ENCODE measurements at regions not wholly inside any gene's neighbourhood (a gene's known extent, or its start where the extent isn't known, plus 50 kb on each side); places are given as distances from the start of the nearest gene placed in this dataset.
"Not testable (repeated sequence)": the region's sequence is repeated elsewhere in the genome, so short reads cannot be mapped to it uniquely, and the experiment has no call there.

- not testable (repeated sequence) for DNase-seq (ENCODE audit: low read depth)
These were observed 53.4 kb upstream of the MED14 start for GRCh38 chrX:40788698-40789097.

DNA sequence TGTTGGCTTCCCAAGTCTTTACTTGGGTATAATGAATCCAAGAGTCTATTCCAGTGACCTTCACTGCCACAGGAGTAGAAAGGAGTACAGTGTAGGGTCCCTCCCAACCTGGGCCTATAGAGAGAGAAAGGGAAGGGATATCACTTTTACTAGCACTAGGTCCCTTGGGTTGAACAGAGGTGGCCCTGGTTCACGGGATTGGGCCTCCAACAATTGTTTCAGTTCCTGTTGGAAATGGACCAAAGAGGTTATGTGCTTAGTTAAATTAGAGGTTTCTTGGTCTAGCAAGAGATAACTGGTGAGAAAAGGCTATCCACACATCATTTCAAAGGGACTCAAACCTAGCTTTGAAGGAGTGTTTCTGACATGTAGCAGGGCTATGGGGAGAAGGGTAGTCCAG is 57.1 kb upstream of the MED14 start:
- no peak for DNase-seq (ENCODE audit: low read depth)

DNA sequence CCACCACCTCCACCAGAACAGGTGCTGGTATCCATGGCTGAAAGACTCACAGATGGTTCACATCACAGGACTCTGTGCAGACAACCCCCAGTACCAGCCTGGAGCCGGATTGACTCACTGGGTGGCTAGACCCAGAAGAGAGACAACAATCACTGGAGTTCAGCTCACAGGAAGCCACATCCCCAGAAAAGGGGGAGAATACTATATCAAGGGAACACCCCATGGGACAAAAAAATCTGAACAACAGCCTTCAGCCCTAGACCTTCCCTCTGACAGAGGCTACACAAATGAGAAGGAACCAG is 59.4 kb upstream of the MED14 start:
- not testable (repeated sequence) for DNase-seq (ENCODE audit: low read depth)

DNA sequence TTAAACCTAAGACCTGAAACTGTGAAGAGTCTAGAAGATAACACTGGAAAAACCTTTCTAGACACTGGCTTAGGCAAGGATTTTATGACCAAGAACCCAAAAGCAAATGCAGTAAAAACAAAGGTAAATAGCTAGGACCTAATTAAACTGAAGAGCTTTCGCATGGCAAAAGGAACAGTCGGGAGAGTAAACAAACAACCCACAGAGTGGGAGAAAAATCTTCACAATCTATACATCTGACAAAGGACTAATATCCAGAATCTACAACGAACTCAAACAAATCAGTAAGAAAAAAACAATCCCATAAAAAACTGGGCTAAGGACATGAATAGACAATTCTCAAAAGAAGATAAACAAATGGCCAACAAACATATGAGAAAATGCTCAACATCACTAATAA is 64.4 kb upstream of the MED14 start:
- DNase-seq (ENCODE audit: low read depth), result not testable (repeated sequence)

GRCh38 chrX:40805404-40805803 is 70.1 kb upstream of the MED14 start:
- no peak for DNase-seq (ENCODE audit: low read depth)

DNA sequence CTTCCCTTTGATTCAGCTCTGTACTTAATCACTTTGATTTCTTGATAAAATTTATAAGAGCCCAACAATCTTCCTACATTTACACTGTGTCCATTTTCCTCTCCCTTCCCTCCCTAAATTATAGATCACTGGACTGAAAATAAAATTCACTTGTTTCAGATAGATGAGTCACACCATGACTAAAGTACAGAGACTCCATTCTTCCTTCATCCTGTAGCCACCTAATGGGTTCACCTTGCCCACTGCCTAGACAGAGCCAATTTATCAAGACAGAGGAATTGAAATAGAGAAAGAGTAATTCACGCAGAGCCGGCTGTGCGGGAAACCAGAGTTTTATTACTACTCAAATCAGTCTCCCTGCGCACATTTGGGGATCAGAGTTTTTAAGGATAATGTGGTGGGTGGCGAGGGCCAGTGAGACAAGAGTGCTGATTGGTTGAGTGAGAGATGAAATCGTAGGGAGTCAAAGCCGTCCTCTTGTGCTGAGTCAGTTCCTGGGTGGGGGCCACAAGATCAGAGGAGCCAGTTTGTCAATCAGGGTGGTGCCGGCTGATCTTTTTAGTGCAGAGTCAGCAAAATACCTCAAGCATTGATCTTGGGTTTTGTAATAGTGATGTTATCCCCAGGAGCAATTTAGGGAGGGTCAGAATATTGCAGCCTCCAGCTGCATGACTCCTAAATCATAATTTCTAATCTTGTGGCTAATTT is 71.3 kb upstream of the MED14 start:
- no peak for DNase-seq (ENCODE audit: low read depth)

DNA sequence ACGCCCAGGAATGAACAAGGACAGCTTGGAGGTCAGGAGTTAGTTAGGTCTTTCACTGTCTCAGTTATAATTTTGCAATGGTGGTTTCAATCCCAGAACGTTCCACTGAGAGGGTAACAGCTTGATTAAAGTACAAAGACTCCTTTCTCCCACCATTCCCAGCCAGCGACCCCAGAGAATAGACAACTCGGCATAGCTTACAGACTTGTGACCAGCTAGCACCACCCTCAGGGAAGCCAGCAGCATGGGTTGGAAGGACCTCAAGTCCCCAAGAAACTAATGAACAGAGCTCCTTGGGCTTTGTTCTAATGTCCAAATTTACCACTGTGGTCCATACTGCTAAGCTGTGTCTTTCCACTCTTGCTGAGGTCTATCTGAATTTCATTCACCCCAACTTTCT is 72.0 kb upstream of the MED14 start:
- DNase-seq (ENCODE audit: low read depth), result no peak

GRCh38 chrX:40808203-40808602 is 72.9 kb upstream of the MED14 start:
- no peak for DNase-seq (ENCODE audit: low read depth)

- DNase-seq (ENCODE audit: low read depth), result no peak
These were observed 73.9 kb upstream of the MED14 start for GRCh38 chrX:40809210-40809609.

- not testable (repeated sequence) for DNase-seq (ENCODE audit: low read depth)
These were observed 79.7 kb upstream of the MED14 start for GRCh38 chrX:40815045-40815444.

- DNase-seq (ENCODE audit: low read depth), result no peak
These were observed 81.6 kb upstream of the MED14 start for GRCh38 chrX:40816906-40817305.

- no peak for DNase-seq (ENCODE audit: low read depth)
These were observed 82.9 kb upstream of the MED14 start for GRCh38 chrX:40818236-40818635.

- no peak for DNase-seq (ENCODE audit: low read depth)
These were observed 86.4 kb upstream of the MED14 start for GRCh38 chrX:40821780-40822179.

- no peak for DNase-seq (ENCODE audit: low read depth)
These were observed 92.0 kb upstream of the MED14 start for GRCh38 chrX:40827331-40827730.

DNA sequence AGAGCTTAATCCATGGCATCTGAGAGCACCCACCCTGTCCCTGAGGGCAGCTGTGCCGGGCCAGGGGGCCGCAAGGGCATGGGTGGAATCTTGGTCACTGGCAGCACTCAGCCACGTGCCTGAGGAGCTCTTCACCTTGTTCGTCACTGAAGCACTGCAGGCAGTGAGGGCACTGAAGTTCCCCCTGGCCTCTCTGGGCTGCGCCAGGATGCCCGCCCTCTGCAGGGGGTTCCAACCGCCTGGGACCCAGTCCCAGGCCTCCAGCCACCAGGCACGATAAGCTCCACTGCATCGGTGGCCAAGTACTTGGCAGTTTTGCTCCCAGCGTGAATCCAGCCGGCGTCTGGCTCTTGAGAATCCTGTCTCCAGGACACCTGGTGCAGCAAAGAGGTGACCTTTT is 96.4 kb upstream of the MED14 start:
- no peak for DNase-seq (ENCODE audit: low read depth)

DNA sequence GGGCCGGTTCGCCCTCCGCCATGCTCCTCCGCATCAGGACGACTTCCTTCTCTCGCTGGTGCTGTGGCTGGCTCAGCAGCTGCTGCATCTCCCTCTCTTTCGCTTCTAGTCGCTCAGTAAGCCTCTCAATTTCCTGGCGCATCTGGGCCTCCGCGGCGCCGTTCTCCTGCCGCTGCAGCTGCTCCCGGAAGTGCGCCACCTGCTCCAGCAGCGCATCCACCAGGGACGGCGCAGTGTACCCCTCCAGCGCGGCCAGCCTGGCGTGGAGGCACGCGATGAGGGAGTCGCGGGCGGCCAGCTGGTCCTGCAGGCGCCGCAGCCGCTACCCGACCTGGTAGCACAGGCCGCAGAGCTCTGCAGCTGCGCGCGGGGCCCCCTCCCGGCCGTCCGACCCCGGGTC is 97.4 kb upstream of the MED14 start:
- DNase-seq (ENCODE audit: low read depth), result no peak

- no peak for DNase-seq (ENCODE audit: low read depth)
These were observed 98.9 kb upstream of the MED14 start for GRCh38 chrX:40834225-40834624.

DNA sequence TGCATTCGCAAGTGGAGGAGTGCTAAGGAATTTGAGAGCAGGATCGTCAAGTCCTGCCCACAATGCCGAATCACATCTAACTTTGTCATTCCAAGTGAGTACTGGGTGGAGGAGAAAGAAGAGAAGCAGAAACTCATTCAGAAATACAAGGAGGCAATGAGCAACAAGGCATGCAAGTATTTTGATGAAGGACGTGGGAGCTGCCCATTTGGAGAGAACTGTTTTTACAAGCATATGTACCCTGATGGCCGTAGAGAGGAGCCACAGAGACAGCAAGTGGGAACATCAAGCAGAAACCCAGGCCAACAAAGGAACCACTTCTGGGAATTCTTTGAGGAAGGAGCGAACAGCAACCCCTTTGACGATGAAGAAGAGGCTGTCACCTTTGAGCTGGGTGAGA is 100.2 kb upstream of the MED14 start:
- DNase-seq (ENCODE audit: low read depth), result no peak

GRCh38 chrX:40843643-40844042 is 108.3 kb upstream of the MED14 start:
- no peak for DNase-seq (ENCODE audit: low read depth)

DNA sequence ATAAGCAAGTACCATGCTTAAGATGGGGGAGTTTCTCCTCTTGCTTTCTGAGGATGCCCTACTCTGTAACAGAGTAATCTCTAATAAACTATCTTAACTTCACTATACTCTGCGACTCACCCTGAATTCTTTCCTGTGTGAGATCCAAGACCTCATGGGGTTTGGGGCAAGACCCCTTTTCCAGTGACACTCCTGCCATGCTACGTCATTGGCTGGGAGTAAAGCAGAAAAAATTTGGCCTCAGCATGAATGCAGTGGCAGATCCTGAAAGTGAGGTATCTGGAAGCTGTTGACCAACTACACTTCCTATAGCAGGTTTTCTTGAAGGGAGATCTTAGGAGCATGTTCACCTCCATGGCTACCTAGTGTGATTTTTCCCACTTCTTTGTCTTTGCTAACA is 109.1 kb upstream of the MED14 start:
- DNase-seq (ENCODE audit: low read depth), result no peak

DNA sequence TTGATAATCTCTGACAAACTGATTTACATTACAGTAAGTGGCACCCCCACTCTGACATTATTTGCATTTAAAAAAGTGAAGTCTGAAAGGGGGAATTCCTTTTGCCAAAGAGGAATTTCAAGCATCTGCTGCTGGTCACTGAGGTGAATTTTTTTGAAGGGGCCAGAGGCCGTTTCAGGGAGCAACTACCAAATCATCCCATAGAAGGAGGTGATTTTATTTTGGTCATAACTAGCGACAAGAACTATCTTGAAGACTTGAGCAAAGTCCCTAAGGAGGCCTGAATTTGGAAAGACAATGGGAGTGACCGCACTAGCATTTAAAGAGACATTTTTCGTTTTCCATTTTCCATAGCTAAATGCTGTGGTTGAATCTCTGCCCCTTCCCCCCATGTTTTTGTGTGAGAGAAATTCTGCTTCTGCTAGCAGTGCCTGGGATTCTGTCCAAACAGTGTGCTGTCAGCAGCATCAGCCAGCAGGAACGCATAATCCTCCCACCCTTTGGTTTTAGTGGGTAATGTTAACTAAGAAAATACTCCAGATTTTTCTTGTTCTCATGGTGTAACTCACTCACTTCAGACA is 110.1 kb upstream of the MED14 start:
- peak; percentile 81 for DNase-seq (ENCODE audit: low read depth)

DNA sequence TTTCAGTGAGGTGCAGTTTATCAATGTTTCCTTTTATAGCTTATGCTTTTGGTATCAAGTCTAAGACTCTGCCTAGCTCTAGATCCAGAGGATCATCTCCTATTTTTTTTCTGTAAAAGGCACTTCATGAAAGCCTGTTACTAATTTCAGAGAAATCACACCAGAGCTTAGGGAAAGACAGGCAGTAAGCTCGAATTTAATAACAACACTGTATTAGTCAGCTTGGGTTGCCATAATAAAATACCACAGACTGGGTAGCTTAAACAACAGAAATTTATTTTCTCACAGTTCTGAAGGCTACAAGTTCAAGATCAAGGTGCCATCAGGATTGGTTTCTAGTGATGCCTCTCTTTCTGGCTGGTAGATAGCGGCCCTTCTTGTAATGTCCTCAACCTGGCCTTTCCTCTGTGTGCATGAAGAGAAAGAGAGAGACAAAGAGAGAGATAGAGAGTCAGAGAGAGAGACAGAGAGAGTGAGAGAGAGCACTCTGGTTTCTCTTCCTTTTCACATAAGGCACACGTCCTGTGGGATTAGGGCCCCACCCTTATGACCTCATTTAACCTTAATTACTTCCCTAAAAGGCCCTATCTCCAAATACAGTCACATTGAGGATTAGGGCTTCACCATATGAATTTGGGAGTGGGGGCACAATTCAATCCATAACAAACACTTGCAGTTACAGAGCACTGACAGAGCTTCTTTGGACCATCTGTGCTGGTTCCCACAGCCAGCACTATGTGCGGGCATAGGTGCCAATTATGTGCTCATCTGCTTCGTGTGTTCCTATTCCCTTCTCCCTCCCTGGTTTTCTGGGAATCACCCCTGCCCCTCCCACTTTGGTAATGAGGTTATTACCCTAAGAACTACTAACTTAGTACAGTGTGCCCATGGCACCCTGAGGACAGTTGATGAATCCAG is 114.8 kb upstream of the MED14 start:
- no peak for DNase-seq (ENCODE audit: low read depth)

DNA sequence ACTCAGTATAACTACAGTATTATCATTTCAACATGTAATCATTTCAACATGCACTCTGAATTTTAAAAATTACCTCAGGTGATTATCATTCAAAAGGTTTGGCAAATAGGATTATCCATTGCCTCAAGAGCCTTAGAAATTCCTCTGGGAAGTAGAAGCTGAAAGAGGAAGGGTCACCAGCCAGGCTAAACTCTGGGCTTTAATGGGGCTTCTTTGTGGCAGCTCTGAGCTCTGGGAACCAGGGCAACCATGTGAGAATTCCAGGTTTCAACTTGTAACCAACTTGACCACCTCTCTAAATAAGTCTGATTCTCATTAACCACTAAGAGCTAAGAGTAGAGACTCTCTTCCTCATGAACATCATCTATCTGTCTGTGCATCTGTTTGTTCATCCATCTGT is 117.2 kb upstream of the MED14 start:
- no peak for DNase-seq (ENCODE audit: low read depth)
